ENCODE measurements at regions not wholly inside any gene's neighbourhood (a gene's known extent, or its start where the extent isn't known, plus 50 kb on each side); places are given as distances from the start of the nearest gene placed in this dataset.
"Not testable (repeated sequence)": the region's sequence is repeated elsewhere in the genome, so short reads cannot be mapped to it uniquely, and the experiment has no call there.

DNA sequence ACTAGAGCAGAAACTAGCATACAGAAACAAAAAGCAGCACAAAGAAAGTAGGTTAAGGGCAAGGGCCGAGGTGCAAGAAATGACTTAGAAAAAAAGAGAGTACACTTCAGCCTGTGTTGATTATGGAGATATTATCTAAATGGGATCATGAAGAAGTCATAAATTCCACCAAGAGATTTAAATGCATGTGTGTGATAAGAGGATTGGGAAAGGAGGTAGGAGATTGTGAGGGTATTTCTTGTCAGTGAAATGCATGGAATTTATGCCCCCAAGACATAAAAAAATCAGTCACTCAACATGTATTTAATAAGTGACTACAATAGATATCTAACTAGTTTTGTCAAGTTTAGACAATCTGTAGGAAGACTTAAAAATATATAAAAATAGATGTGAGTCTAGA, 976.2 kb upstream of the LRFN5 start:
- H3K4me1 ChIP-seq (ENCODE audit: control insufficient read depth, extremely low read depth, insufficient read depth, low read length) = no peaks in the 10 kb centered on the region
- H3K36me3 ChIP-seq (ENCODE audit: control insufficient read depth, insufficient read depth, low read length) = no peaks in the 10 kb centered on the region
- no peak overlapping the region for H2AFZ ChIP-seq (ENCODE audit: low read length)
- no peaks in the 10 kb centered on the region for H4K20me1 ChIP-seq (ENCODE audit: control insufficient read depth, extremely low read depth, insufficient read depth, low read length)
- H3K27me3 ChIP-seq (ENCODE audit: control insufficient read depth, insufficient read depth, low read length) = no peaks in the 10 kb centered on the region
- H3K79me2 ChIP-seq (ENCODE audit: control insufficient read depth, insufficient read depth, low read length) = no peaks in the 10 kb centered on the region
- H3K4me2 ChIP-seq (ENCODE audit: extremely low read depth, insufficient read depth, low read length) = no peak overlapping the region
- DNase-seq (ENCODE audit: low read depth in 2 of 2) = no peak
- no peak overlapping the region for H3K9ac ChIP-seq (ENCODE audit: insufficient read depth, low read length)
- no peak overlapping the region for H3K4me3 ChIP-seq (replicated peaks in 1 of 4; ENCODE audit: control extremely low read depth in 1 of 4, insufficient read depth in 1 of 4, low read depth in 3 of 4, low read length in 4 of 4)
- TF ChIP-seq, protein P1, sequence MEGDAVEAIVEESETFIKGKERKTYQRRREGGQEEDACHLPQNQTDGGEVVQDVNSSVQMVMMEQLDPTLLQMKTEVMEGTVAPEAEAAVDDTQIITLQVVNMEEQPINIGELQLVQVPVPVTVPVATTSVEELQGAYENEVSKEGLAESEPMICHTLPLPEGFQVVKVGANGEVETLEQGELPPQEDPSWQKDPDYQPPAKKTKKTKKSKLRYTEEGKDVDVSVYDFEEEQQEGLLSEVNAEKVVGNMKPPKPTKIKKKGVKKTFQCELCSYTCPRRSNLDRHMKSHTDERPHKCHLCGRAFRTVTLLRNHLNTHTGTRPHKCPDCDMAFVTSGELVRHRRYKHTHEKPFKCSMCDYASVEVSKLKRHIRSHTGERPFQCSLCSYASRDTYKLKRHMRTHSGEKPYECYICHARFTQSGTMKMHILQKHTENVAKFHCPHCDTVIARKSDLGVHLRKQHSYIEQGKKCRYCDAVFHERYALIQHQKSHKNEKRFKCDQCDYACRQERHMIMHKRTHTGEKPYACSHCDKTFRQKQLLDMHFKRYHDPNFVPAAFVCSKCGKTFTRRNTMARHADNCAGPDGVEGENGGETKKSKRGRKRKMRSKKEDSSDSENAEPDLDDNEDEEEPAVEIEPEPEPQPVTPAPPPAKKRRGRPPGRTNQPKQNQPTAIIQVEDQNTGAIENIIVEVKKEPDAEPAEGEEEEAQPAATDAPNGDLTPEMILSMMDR (conservative IDR thresholded peaks at IDR 0.05 in 1 of 2, IDR thresholded peaks at IDR 0.05 in 1 of 2; ENCODE audit: low read depth in 1 of 2, low read length in 2 of 2) = no peak
- no peak for TF ChIP-seq EZH2 (IDR thresholded peaks at IDR 0.05; ENCODE audit: low read length, missing control alignments)
- no peak overlapping the region for H3K27ac ChIP-seq (ENCODE audit: insufficient read depth, low read length)
- H3K9me3 ChIP-seq (ENCODE audit: control insufficient read depth, insufficient read depth, low read depth, low read length) = no peaks in the 10 kb centered on the region

DNA sequence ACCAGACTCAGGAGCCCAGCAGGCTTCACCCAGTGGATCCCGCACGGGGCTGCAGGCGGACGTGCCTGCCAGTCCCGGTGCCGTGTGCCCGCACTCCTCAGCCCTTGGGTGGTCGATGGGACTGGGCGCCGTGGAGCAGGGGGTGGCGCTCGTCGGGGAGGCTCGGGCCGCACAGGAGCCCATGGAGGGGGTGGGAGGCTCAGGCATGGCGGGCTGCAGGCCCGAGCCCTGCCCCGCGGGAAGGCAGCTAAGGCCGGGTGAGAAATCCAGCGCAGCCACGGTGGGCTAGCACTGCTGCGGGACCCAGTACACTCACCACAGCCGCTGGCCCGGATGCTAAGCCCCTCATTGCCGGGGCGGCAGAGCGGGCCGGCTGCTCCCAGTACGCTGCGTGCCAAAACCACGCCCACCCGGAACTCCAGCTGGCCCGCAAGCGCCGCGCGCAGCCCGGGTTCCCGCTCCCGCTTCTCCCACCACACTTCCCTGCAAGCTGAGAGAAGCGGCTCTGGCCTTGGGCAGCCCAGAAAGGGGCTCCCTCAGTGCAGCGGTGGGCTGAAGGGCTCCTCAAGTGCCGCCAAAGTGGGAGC, 977.0 kb upstream of the LRFN5 start:
- H3K79me2 ChIP-seq (ENCODE audit: control insufficient read depth, insufficient read depth, low read length); H3K4me2 ChIP-seq (ENCODE audit: extremely low read depth, insufficient read depth, low read length); H3K9me3 ChIP-seq (ENCODE audit: control insufficient read depth, insufficient read depth, low read depth, low read length); H4K20me1 ChIP-seq (ENCODE audit: control insufficient read depth, extremely low read depth, insufficient read depth, low read length); H3K9ac ChIP-seq (ENCODE audit: insufficient read depth, low read length); H2AFZ ChIP-seq (ENCODE audit: low read length); H3K36me3 ChIP-seq (ENCODE audit: control insufficient read depth, insufficient read depth, low read length); H3K4me3 ChIP-seq (replicated peaks in 1 of 4; ENCODE audit: control extremely low read depth in 1 of 4, insufficient read depth in 1 of 4, low read depth in 3 of 4, low read length in 4 of 4); H3K27me3 ChIP-seq (ENCODE audit: control insufficient read depth, insufficient read depth, low read length); H3K4me1 ChIP-seq (ENCODE audit: control insufficient read depth, extremely low read depth, insufficient read depth, low read length); H3K27ac ChIP-seq (ENCODE audit: insufficient read depth, low read length); DNase-seq (ENCODE audit: low read depth in 2 of 2): not testable (repeated sequence)

DNA sequence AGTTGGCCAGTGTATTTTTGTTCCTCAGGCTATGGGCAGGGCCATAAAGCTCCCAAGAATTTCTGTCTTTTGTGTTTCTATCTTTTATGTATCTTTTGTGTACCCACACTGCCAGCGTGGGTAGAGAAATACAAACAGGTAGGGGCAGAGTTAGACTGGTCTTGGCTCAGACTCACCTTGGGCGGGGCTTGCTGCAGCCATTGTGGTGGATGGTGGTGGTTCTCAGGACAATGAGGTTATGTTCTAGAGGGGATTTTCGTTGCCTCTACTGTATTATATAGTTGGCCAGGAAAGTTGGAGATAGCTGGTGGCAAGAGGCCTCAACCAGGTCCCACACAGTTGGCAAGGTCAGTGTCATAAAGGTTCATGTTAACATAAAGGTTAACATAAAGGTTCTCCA, 977.5 kb upstream of the LRFN5 start:
- no peak for DNase-seq (ENCODE audit: low read depth in 2 of 2)
- Histone ChIP-seq H4K20me1 (ENCODE audit: control insufficient read depth, extremely low read depth, insufficient read depth, low read length) (no peaks in the 10 kb centered on the region), H3K9me3 (ENCODE audit: control insufficient read depth, insufficient read depth, low read depth, low read length) (no peaks in the 10 kb centered on the region), H3K4me2 (ENCODE audit: extremely low read depth, insufficient read depth, low read length) (no peak overlapping the region), H3K9ac (ENCODE audit: insufficient read depth, low read length) (no peak overlapping the region), H3K36me3 (ENCODE audit: control insufficient read depth, insufficient read depth, low read length) (no peaks in the 10 kb centered on the region), H3K79me2 (ENCODE audit: control insufficient read depth, insufficient read depth, low read length) (no peaks in the 10 kb centered on the region), H3K4me3 (replicated peaks in 1 of 4; ENCODE audit: control extremely low read depth in 1 of 4, insufficient read depth in 1 of 4, low read depth in 3 of 4, low read length in 4 of 4) (no peak overlapping the region), H3K27ac (ENCODE audit: insufficient read depth, low read length) (no peak overlapping the region), H3K27me3 (ENCODE audit: control insufficient read depth, insufficient read depth, low read length) (no peaks in the 10 kb centered on the region), H3K4me1 (ENCODE audit: control insufficient read depth, extremely low read depth, insufficient read depth, low read length) (no peaks in the 10 kb centered on the region), H2AFZ (ENCODE audit: low read length) (no peak overlapping the region)
- TF ChIP-seq, protein P1 (conservative IDR thresholded peaks at IDR 0.05 in 1 of 2, IDR thresholded peaks at IDR 0.05 in 1 of 2; ENCODE audit: low read depth in 1 of 2, low read length in 2 of 2) = no peak
- TF ChIP-seq EZH2 (IDR thresholded peaks at IDR 0.05; ENCODE audit: low read length, missing control alignments) = no peak

All from fibroblast of lung (primary cell).